IPS DF 6.9 (cell line): ENCODE measurements at regions not wholly inside any gene's neighbourhood (a gene's known extent, or its start where the extent isn't known, plus 50 kb on each side); places are given as distances from the start of the nearest gene placed in this dataset.

Experiments used
- DNase-seq: peaks from one replicate; pipeline ENCODE4 v3.0.0-alpha.2; 2013; ENCODE audit warnings: low read depth, low spot score
- H3K27ac ChIP-seq: one replicate; pipeline ENCODE4 v1.5.1; 2013; ENCODE audit warnings: low read length, control low read depth
- H3K27me3 ChIP-seq: 2 replicates; pipeline ENCODE4 v1.6.1; 2013; ENCODE audit warnings: mild to moderate bottlenecking, low read length; ENCODE audit not compliant: control insufficient read depth, insufficient read depth
- H3K36me3 ChIP-seq: 2 replicates; pipeline ENCODE4 v1.6.1; 2013; ENCODE audit warnings: low read length; ENCODE audit not compliant: control insufficient read depth, insufficient read depth
- H3K4me1 ChIP-seq: 2 replicates; pipeline ENCODE4 v1.6.1; 2013; ENCODE audit warnings: low read length; ENCODE audit not compliant: control insufficient read depth, insufficient read depth
- H3K4me3 ChIP-seq: 2 replicates; pipeline ENCODE4 v1.5.1; 2013; ENCODE audit warnings: mild to moderate bottlenecking, low read length
- H3K9me3 ChIP-seq: 2 replicates; pipeline ENCODE4 v1.6.1; 2013; ENCODE audit warnings: low read length, inconsistent platforms; ENCODE audit not compliant: control insufficient read depth, insufficient read depth
- WGBS: extraction: QIAGEN DNeasy Blood & Tissue Kit; methylation state at CpG from one replicate; pipeline ENCODE4 v1.1.7; 2013; ENCODE audit warnings: mixed read lengths, missing lambda C conversion rate; ENCODE audit not compliant: insufficient read length, insufficient coverage; 5-methylcytosine and 5-hydroxymethylcytosine counted together

DNA sequence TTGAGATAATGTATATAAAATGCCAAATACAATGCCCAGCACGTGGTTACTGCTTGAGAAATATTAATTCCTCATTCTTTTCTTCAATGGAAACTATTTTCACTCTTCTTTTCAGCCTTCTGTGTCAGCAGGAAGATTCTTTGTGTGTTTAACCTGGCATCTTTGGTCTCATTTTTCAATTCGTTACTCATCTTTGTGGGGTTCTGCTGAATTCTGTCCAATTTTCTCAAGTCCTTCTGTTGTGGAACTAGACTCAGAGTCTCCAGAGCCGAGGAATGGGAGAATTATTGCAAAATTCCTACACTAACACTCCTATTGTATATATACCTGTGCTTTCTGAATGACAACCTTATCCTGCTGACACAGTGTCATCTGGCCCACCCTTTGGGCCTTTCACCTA, 96.8 kb upstream of the RGMA start:
- H3K27ac ChIP-seq = no peak overlapping the region
- no CpG with 5 or more reads among the region's 3 CpGs for WGBS

DNA sequence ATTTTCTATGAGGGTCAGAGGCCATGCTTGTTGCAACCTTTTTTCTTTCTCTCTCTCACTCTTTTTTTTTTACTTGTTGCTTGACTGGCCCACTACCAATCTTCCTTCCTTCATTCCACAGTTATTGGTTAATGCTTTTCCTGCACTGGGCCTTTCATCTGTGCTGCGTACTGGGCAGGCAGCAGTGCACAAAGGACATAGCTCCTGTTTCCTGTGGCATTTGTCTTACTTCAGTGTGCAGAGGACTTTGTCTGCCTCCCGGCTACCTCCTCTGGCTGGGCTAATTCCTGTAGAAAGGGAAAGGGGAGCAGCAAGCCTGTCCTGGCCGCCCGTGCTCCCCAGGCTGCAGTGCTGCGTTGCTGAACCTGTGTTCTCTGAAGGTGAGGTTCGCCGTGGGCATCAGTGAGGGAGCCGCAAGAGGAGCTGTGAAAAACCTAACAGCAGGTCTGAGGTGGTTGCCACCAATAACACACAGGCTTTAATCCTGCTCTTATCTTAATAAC, 93.7 kb upstream of the RGMA start:
- no peak overlapping the region for H3K27ac ChIP-seq
- DNase-seq = no peak
- H3K36me3 ChIP-seq = no peaks in the 10 kb centered on the region
- H3K4me1 ChIP-seq = peaks cover 5% of the 10 kb centered on the region; the same call in 1 of the 2 replicates
- H3K27me3 ChIP-seq = no peaks in the 10 kb centered on the region
- H3K9me3 ChIP-seq = no peaks in the 10 kb centered on the region
- no CpG with 5 or more reads among the region's 8 CpGs for WGBS
- no peak overlapping the region for H3K4me3 ChIP-seq

More for the DNA sequence above, 96.8 kb upstream of the RGMA start:
- Histone ChIP-seq H3K9me3 (no peaks in the 10 kb centered on the region), H3K36me3 (no peaks in the 10 kb centered on the region), H3K4me3 (no peak overlapping the region), H3K4me1 (peaks cover 3% of the 10 kb centered on the region), H3K27me3 (no peaks in the 10 kb centered on the region; the same call in 1 of the 2 replicates)
- no peak for DNase-seq

DNA sequence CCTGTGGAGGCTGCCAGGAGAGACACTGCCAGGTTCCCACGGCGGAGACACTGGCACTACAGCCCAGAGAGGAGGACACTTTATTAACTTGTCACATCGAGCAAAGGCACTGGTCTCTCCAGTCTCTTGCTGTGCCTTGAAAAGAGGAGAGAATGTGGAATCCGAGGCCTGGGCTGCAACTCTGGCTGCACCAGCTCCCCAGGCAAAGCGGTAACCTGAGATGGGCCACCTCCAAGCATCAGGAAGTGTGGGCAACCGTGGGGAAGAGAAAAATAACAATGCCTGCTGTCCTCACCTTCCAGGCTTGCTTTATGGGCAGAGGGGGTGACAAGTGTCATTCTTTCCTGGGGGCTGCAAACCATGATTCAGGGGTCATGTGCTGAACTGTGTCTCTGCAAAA, 91.6 kb upstream of the RGMA start:
- Histone ChIP-seq H3K27me3 (no peaks in the 10 kb centered on the region), H3K4me1 (peaks cover 5% of the 10 kb centered on the region; the same call in 1 of the 2 replicates), H3K9me3 (no peaks in the 10 kb centered on the region), H3K36me3 (no peaks in the 10 kb centered on the region), H3K27ac (no peak overlapping the region), H3K4me3 (no peak overlapping the region)
- DNase-seq = no peak
- WGBS = no CpG with 5 or more reads among the region's 6 CpGs

DNA sequence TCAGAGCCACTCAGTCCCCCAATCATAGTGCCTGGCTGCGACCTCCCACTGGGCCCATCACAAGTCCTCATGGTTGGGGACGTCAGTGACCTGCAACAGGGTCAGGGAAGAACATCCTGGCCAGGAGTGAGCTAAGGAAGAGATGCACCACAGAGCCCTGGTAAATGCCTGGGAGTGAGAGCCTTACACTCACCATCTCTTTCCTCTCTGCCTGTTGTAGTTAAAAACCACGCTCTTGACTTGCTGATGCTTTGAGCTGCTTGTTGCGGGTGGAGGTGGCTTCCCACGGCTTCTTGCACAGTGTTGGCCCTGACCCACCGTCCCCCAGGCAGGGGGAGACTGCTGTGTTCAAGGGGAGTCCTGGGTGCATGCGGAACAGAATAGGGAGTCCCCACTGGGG, 91.1 kb upstream of the RGMA start:
- Histone ChIP-seq H3K27ac (no peak overlapping the region), H3K27me3 (no peaks in the 10 kb centered on the region), H3K9me3 (no peaks in the 10 kb centered on the region), H3K4me1 (peaks cover 5% of the 10 kb centered on the region; the same call in 1 of the 2 replicates), H3K36me3 (no peaks in the 10 kb centered on the region), H3K4me3 (no peak overlapping the region)
- WGBS = no CpG with 5 or more reads among the region's 7 CpGs
- no peak for DNase-seq

DNA sequence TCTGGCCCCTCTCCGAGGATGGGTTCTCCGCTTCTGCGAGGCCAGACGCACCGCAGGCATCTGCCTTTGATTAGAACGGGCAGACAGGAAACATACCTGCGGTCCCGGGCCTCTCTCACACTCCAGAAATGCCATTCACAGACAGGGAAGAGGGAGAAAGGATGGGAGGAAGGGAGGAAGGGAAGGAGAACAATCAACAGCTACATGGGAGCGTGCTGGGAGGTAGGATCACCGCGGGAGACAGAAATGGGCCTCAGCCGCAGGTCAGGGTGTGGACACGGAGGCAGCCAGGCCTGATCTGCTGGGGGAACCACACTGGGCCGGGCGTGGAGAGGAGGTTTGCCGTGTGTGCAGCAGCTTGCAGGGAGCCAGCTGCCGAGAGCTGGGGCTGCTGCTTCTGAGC, 90.7 kb upstream of the RGMA start:
- no peaks in the 10 kb centered on the region for H3K36me3 ChIP-seq
- WGBS = no CpG with 5 or more reads among the region's 17 CpGs

DNA sequence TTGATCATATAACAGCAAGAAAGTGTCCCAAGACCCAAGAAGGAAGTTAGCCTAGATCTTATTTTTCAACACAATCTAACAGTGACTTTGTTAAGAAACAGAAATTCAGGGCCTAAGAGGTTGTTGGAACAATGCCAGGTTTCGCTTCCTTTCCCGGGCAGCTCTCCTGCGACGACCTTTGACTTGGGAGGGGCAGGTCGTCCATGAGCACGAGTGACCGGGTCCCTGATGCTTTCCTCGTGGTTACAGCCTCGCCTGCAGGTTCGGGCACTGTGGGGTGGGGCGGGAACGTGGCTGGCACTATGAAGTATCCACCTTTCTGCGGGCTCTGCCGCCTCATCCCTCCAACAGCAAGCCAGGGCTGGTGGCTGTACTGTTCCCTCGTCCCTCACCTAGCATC, 90.1 kb upstream of the RGMA start:
- Histone ChIP-seq H3K27ac (no peak overlapping the region), H3K27me3 (no peaks in the 10 kb centered on the region; the same call in 1 of the 2 replicates), H3K36me3 (no peaks in the 10 kb centered on the region), H3K4me3 (no peak overlapping the region), H3K9me3 (no peaks in the 10 kb centered on the region), H3K4me1 (peaks cover 5% of the 10 kb centered on the region; the same call in 1 of the 2 replicates)
- no peak for DNase-seq
- no CpG with 5 or more reads among the region's 15 CpGs for WGBS

More for the DNA sequence above, 90.7 kb upstream of the RGMA start:
- no peak overlapping the region for H3K4me3 ChIP-seq
- no peaks in the 10 kb centered on the region; the same call in 1 of the 2 replicates for H3K27me3 ChIP-seq
- H3K27ac ChIP-seq = no peak overlapping the region
- H3K9me3 ChIP-seq = no peaks in the 10 kb centered on the region
- peaks cover 5% of the 10 kb centered on the region; the same call in 1 of the 2 replicates for H3K4me1 ChIP-seq
- DNase-seq = no peak

DNA sequence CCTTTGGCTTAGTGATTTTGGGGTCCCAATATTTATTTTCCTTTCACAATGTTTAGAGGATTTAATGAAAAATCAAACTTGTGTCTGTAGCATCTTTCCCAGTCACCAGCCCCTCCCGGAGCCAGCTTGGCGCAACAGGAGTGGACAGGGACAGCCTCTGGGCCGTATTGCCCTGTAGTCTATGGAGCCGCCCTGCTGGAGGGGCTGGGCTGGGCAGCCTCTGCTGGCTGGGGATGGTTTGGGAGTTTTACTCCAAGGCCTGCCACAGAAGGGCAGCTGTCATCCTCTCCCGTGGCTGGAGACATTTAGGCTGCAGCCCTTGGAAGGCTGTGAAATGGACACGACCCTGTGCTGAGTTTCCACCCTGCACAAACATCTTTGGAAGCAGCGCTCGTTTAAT, 89.4 kb upstream of the RGMA start:
- H3K4me1 ChIP-seq = peaks cover 5% of the 10 kb centered on the region; the same call in 1 of the 2 replicates
- no peak for DNase-seq
- no peaks in the 10 kb centered on the region for H3K9me3 ChIP-seq
- H3K36me3 ChIP-seq = no peaks in the 10 kb centered on the region
- WGBS = no CpG with 5 or more reads among the region's 8 CpGs
- no peak overlapping the region for H3K27ac ChIP-seq
- H3K4me3 ChIP-seq = no peak overlapping the region
- H3K27me3 ChIP-seq = no peaks in the 10 kb centered on the region; the same call in 1 of the 2 replicates

DNA sequence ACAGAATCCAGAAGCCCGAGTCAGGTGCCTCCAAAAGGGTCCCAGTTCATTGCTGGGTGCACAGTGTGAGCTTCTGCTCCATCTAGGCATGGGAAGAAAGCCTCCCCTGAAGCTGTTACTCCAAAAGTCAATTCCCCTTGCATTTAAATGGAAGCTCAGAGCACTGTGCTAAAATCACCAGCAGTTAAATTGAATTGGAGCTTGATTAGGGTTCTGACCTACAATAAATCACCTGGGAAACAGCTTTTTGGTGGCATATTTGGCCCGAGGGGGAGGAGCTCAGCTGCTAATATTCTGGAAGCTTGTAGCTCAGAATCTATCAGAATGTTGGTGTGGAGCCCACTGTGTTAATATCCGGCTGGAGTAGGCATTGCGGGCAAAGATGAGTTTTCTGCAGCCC, 87.1 kb upstream of the RGMA start:
- no peak for DNase-seq
- peaks cover 5% of the 10 kb centered on the region; the same call in 1 of the 2 replicates for H3K4me1 ChIP-seq
- H3K27me3 ChIP-seq = no peaks in the 10 kb centered on the region; the same call in 1 of the 2 replicates
- WGBS = no CpG with 5 or more reads among the region's 4 CpGs
- no peak overlapping the region for H3K27ac ChIP-seq
- no peaks in the 10 kb centered on the region for H3K9me3 ChIP-seq
- no peak overlapping the region for H3K4me3 ChIP-seq
- H3K36me3 ChIP-seq = no peaks in the 10 kb centered on the region

DNA sequence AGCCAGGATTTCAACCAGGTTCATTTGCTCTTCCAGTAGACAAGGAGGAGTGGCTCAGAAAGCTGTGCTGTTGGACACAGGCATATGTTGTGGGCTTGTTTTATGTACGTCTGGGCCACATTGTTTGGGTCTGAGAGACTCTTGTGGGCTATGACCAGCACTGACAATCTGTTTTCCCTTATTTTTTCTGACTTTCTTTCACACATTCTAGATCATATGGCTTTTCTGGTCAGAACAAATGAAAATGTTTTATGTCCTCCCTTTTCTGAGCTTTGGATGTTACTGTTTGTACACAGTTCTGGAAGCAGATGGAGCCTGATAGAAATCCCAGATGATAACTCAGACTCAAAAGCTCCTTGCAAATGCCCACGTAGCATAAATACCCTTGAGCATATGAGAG, 85.8 kb upstream of the RGMA start:
- DNase-seq = no peak
- no peaks in the 10 kb centered on the region for H3K9me3 ChIP-seq
- H3K27ac ChIP-seq = no peak overlapping the region
- WGBS = no CpG with 5 or more reads among the region's 2 CpGs
- no peak overlapping the region for H3K4me3 ChIP-seq
- no peaks in the 10 kb centered on the region for H3K36me3 ChIP-seq
- H3K4me1 ChIP-seq = 0 out of 2 replicates have a peak, but pooled peaks cover 1% of the 10 kb centered on the region
- H3K27me3 ChIP-seq = no peaks in the 10 kb centered on the region; the same call in 1 of the 2 replicates

DNA sequence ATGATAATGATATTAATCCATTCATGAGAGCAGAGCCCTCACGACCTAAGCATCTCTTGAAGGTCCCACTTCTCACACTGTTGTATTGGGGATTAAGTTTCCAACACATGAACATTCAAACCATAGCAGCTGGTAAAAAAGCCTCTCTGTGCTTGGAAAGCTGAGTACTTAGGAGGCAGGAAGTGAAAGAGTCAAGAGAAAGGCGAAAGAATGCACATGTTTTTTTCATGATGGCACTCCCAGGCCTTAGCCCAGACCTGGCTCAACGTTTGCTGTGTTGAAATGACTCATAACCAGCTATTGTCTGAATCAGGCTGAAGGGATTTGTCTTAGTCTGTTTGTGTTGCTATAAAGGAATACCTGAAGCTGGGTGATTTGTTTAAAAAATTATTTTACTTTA, 84.4 kb upstream of the RGMA start:
- H3K27ac ChIP-seq = no peak overlapping the region
- H3K27me3 ChIP-seq = no peaks in the 10 kb centered on the region; the same call in 1 of the 2 replicates
- no CpG with 5 or more reads among the region's 3 CpGs for WGBS
- no peaks in the 10 kb centered on the region for H3K9me3 ChIP-seq
- H3K36me3 ChIP-seq = no peaks in the 10 kb centered on the region
- no peaks in the 10 kb centered on the region for H3K4me1 ChIP-seq
- no peak overlapping the region for H3K4me3 ChIP-seq
- DNase-seq = no peak

DNA sequence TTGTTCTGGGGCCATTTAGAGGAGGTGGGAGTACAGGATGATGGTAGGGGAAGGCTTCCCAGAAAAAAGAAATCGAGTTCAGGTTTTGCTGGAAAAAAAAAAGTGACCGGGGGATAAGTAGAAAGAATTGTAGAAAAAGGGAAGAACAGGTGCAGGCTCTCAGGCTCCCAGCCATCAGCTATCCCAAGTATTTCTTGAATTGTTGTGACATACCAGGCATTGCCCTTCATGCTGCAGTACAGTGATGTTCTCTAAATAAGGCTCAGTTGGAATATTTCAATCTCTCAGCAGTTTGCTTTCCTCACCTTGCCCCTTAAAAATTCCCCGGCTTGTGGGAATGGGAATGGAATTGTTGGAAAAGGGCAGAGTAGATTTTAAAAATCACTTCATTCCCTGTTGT, 82.5 kb upstream of the RGMA start:
- Histone ChIP-seq H3K4me3 (no peak overlapping the region), H3K9me3 (no peaks in the 10 kb centered on the region), H3K27me3 (no peaks in the 10 kb centered on the region; the same call in 1 of the 2 replicates), H3K4me1 (no peaks in the 10 kb centered on the region), H3K36me3 (no peaks in the 10 kb centered on the region), H3K27ac (no peak overlapping the region)
- WGBS = no CpG with 5 or more reads among the region's 3 CpGs
- no peak for DNase-seq
